Uterus (tissue), 2 donors: ENCODE measurements at regions not wholly inside any gene's neighbourhood (a gene's known extent, or its start where the extent isn't known, plus 50 kb on each side); places are given as distances from the start of the nearest gene placed in this dataset.

Source experiments
- CTCF ChIP-seq, 4 experiments: fragments of 200-600 bp in 2 of 4; fragments of 450-650 bp in 2 of 4; sonication (generic) in 2 of 4; IDR thresholded peaks; one replicate each; pipeline ENCODE4 v1.5.1; 2016 to 2019; ENCODE audit warnings: antibody characterized with exemption in 4 of 4, mild to moderate bottlenecking in 2 of 4, moderate library complexity in 1 of 4
- POLR2A ChIP-seq, 2 donors: fragments of 450-650 bp; IDR thresholded peaks; one replicate each; pipeline ENCODE4 v1.6.1; 2016; ENCODE audit warnings: antibody characterized with exemption in 2 of 2, mild to moderate bottlenecking in 1 of 2, moderate library complexity in 1 of 2

GRCh38 chr7:116098175-116098574, 67.6 kb upstream of the TFEC start:
- TF ChIP-seq CTCF (IDR thresholded peaks at IDR 0.05) (no peak), POLR2A (IDR thresholded peaks at IDR 0.05) (no peak)
